ENCODE measurements at regions not wholly inside any gene's neighbourhood (a gene's known extent, or its start where the extent isn't known, plus 50 kb on each side); places are given as distances from the start of the nearest gene placed in this dataset.

GRCh38 chr10:106183041-106183440 is 981.5 kb downstream of the SORCS1 start:
- Histone ChIP-seq H3K4me1 (ENCODE audit: low read length) (no peaks in the 10 kb centered on the region), H3K4me3 (ENCODE audit: low read length) (no peak overlapping the region), H3K4me2 (ENCODE audit: low read depth, low read length) (no peak overlapping the region), H3K9ac (ENCODE audit: low read length) (no peak overlapping the region), H3K9me3 (replicated peaks; ENCODE audit: insufficient read depth, low read length) (no peaks in the 10 kb centered on the region), H3K79me2 (ENCODE audit: low read length) (no peaks in the 10 kb centered on the region), H3K27ac (ENCODE audit: low read length) (no peak overlapping the region), H4K20me1 (ENCODE audit: insufficient read depth, low read length) (no peaks in the 10 kb centered on the region), H3K27me3 (replicated peaks; ENCODE audit: insufficient read depth, low read length) (no peaks in the 10 kb centered on the region), H3K9me2 (replicated peaks; ENCODE audit: insufficient read depth, low read length) (no peaks in the 10 kb centered on the region), H3K36me3 (replicated peaks; ENCODE audit: insufficient read depth, low read length) (no peaks in the 10 kb centered on the region), H3F3A (ENCODE audit: insufficient read depth, low read length) (no peaks in the 10 kb centered on the region), H2AFZ (ENCODE audit: low read length) (no peak overlapping the region)
- TF ChIP-seq EZH2 (optimal IDR thresholded peaks at IDR 0.05; ENCODE audit: low read depth, low read length) (no peak), EZH2phosphoT487 (IDR thresholded peaks at IDR 0.05; ENCODE audit: low read length) (no peak)
- TF ChIP-seq, protein P1, sequence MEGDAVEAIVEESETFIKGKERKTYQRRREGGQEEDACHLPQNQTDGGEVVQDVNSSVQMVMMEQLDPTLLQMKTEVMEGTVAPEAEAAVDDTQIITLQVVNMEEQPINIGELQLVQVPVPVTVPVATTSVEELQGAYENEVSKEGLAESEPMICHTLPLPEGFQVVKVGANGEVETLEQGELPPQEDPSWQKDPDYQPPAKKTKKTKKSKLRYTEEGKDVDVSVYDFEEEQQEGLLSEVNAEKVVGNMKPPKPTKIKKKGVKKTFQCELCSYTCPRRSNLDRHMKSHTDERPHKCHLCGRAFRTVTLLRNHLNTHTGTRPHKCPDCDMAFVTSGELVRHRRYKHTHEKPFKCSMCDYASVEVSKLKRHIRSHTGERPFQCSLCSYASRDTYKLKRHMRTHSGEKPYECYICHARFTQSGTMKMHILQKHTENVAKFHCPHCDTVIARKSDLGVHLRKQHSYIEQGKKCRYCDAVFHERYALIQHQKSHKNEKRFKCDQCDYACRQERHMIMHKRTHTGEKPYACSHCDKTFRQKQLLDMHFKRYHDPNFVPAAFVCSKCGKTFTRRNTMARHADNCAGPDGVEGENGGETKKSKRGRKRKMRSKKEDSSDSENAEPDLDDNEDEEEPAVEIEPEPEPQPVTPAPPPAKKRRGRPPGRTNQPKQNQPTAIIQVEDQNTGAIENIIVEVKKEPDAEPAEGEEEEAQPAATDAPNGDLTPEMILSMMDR (IDR thresholded peaks at IDR 0.05; ENCODE audit: low read length): no peak
- no peak for DNase-seq

GRCh38 chr10:106182542-106182941 is 982.0 kb downstream of the SORCS1 start:
- Histone ChIP-seq H3F3A (ENCODE audit: insufficient read depth, low read length) (no peaks in the 10 kb centered on the region), H3K9me3 (replicated peaks; ENCODE audit: insufficient read depth, low read length) (no peaks in the 10 kb centered on the region), H3K27ac (ENCODE audit: low read length) (no peak overlapping the region), H3K27me3 (replicated peaks; ENCODE audit: insufficient read depth, low read length) (no peaks in the 10 kb centered on the region), H3K36me3 (replicated peaks; ENCODE audit: insufficient read depth, low read length) (no peaks in the 10 kb centered on the region), H4K20me1 (ENCODE audit: insufficient read depth, low read length) (no peaks in the 10 kb centered on the region), H3K4me2 (ENCODE audit: low read depth, low read length) (no peak overlapping the region), H3K4me1 (ENCODE audit: low read length) (no peaks in the 10 kb centered on the region), H3K79me2 (ENCODE audit: low read length) (no peaks in the 10 kb centered on the region), H3K9ac (ENCODE audit: low read length) (no peak overlapping the region), H3K9me2 (replicated peaks; ENCODE audit: insufficient read depth, low read length) (no peaks in the 10 kb centered on the region), H3K4me3 (ENCODE audit: low read length) (no peak overlapping the region), H2AFZ (ENCODE audit: low read length) (no peak overlapping the region)
- TF ChIP-seq EZH2 (optimal IDR thresholded peaks at IDR 0.05; ENCODE audit: low read depth, low read length) (no peak), EZH2phosphoT487 (IDR thresholded peaks at IDR 0.05; ENCODE audit: low read length) (no peak)
- TF ChIP-seq, protein P1 (IDR thresholded peaks at IDR 0.05; ENCODE audit: low read length): no peak
- DNase-seq: no peak

GRCh38 chr10:106181501-106181900 is 983.0 kb downstream of the SORCS1 start:
- Histone ChIP-seq H3K9ac (ENCODE audit: low read length) (no peak overlapping the region), H2AFZ (ENCODE audit: low read length) (no peak overlapping the region), H3K36me3 (replicated peaks; ENCODE audit: insufficient read depth, low read length) (no peaks in the 10 kb centered on the region), H3K9me2 (replicated peaks; ENCODE audit: insufficient read depth, low read length) (no peaks in the 10 kb centered on the region), H3K9me3 (replicated peaks; ENCODE audit: insufficient read depth, low read length) (no peaks in the 10 kb centered on the region), H3F3A (ENCODE audit: insufficient read depth, low read length) (no peaks in the 10 kb centered on the region), H3K4me3 (ENCODE audit: low read length) (no peak overlapping the region), H3K4me2 (ENCODE audit: low read depth, low read length) (no peak overlapping the region), H3K27ac (ENCODE audit: low read length) (no peak overlapping the region), H4K20me1 (ENCODE audit: insufficient read depth, low read length) (no peaks in the 10 kb centered on the region), H3K27me3 (replicated peaks; ENCODE audit: insufficient read depth, low read length) (no peaks in the 10 kb centered on the region), H3K4me1 (ENCODE audit: low read length) (no peaks in the 10 kb centered on the region), H3K79me2 (ENCODE audit: low read length) (no peaks in the 10 kb centered on the region)
- no peak for DNase-seq
- TF ChIP-seq EZH2phosphoT487 (IDR thresholded peaks at IDR 0.05; ENCODE audit: low read length) (no peak), EZH2 (optimal IDR thresholded peaks at IDR 0.05; ENCODE audit: low read depth, low read length) (no peak)
- TF ChIP-seq, protein P1 (IDR thresholded peaks at IDR 0.05; ENCODE audit: low read length): no peak

Data from MM.1S (cell line).